ENCODE measurements at regions not wholly inside any gene's neighbourhood (a gene's known extent, or its start where the extent isn't known, plus 50 kb on each side); places are given as distances from the start of the nearest gene placed in this dataset.

DNA sequence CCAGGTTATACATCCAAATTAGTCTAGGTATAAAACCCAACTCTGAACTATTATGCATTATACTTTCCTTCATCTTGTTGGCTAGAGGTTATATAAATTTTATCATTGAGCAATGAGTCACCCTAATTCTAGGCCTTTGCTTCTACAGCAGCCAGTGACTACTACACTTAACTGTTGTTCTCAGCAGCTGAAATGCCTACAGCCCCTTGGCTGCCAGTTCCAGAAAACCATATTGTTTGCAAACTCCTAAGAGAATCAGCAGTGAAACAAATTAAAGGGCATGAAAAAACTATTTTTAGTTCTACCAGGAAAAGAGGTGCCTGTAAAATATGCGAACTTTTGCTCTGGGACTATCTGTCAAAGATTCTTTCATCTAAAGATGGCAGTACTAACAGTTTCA, 292.8 kb downstream of the FRK start:
- H3K4me1 Mint-ChIP-seq (ENCODE audit: low read depth, unreplicated experiment), result peaks cover 4% of the 10 kb centered on the region
- no peaks in the 10 kb centered on the region for H3K27me3 Mint-ChIP-seq (ENCODE audit: unreplicated experiment)
- H3K27ac Mint-ChIP-seq (ENCODE audit: unreplicated experiment), result no peak overlapping the region
- H3K4me3 Mint-ChIP-seq (ENCODE audit: unreplicated experiment), result no peak overlapping the region
- TF ChIP-seq, protein P1, sequence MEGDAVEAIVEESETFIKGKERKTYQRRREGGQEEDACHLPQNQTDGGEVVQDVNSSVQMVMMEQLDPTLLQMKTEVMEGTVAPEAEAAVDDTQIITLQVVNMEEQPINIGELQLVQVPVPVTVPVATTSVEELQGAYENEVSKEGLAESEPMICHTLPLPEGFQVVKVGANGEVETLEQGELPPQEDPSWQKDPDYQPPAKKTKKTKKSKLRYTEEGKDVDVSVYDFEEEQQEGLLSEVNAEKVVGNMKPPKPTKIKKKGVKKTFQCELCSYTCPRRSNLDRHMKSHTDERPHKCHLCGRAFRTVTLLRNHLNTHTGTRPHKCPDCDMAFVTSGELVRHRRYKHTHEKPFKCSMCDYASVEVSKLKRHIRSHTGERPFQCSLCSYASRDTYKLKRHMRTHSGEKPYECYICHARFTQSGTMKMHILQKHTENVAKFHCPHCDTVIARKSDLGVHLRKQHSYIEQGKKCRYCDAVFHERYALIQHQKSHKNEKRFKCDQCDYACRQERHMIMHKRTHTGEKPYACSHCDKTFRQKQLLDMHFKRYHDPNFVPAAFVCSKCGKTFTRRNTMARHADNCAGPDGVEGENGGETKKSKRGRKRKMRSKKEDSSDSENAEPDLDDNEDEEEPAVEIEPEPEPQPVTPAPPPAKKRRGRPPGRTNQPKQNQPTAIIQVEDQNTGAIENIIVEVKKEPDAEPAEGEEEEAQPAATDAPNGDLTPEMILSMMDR (IDR thresholded peaks at IDR 0.05; ENCODE audit: partially characterized antibody, unreplicated experiment), result no peak
- DNase-seq, result no peak
- no peaks in the 10 kb centered on the region for H3K36me3 Mint-ChIP-seq (ENCODE audit: unreplicated experiment)
- H3K9me3 Mint-ChIP-seq (ENCODE audit: unreplicated experiment), result no peaks in the 10 kb centered on the region

DNA sequence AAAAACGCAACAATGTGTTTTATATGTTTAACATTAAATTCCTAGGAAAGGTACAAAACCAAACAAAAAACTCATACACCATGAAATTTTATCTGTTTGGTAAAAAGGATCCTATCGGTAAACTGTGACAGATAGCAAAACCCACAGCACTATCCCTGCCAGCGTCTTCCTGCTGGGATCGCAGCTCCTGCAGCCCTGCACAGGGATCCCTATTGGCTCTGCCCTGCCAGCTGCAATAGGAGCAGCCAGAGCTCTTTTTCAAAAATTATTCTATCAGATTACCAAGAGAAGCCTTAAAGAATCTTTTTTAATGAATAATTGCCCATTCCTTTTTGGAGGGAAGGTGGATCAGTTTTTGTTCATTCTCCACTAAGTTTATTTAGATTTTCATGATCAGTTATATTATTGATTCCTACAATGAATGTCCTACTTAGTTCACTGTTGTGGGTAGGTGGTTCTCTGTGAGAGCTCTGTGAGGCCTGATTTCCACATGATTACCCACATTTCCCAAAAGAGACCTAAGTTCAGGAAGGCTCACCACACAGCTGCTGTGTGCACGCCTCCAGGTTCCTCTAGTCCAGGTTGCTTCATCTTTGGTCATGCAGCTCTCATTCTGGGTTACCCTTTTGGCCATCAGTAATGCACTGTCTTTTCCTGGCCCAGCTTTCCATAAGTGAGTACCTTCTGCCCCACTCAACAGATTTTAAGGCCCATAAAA, 293.8 kb downstream of the FRK start:
- TF ChIP-seq, protein P1 (IDR thresholded peaks at IDR 0.05; ENCODE audit: partially characterized antibody, unreplicated experiment), result no peak
- Mint-ChIP-seq H3K9me3 (ENCODE audit: unreplicated experiment) (no peaks in the 10 kb centered on the region), H3K4me3 (ENCODE audit: unreplicated experiment) (no peak overlapping the region), H3K4me1 (ENCODE audit: low read depth, unreplicated experiment) (peaks cover 4% of the 10 kb centered on the region), H3K27ac (ENCODE audit: unreplicated experiment) (no peak overlapping the region), H3K27me3 (ENCODE audit: unreplicated experiment) (no peaks in the 10 kb centered on the region), H3K36me3 (ENCODE audit: unreplicated experiment) (no peaks in the 10 kb centered on the region)
- DNase-seq, result peak; percentile 19

DNA sequence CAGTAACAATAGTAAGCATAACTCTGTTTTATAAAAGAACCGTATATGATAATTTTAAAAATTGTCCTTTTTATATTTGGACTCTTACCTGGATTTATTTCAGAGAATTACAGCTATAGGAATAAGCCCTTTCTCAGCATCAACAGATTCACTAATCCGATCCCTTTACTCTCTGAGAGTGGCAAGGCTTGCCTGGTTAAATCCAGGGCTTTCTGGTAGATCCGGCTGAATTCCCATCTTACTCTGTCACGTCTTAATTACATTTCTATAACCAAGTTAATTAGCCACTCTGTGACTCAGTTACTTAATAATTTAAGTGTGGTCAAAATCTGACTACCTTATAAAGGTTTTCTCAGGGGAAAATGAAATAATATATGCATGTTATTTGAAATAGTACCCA, 294.7 kb downstream of the FRK start:
- Mint-ChIP-seq H3K27ac (ENCODE audit: unreplicated experiment) (no peak overlapping the region), H3K27me3 (ENCODE audit: unreplicated experiment) (no peaks in the 10 kb centered on the region), H3K4me3 (ENCODE audit: unreplicated experiment) (no peak overlapping the region), H3K4me1 (ENCODE audit: low read depth, unreplicated experiment) (peaks cover 4% of the 10 kb centered on the region), H3K9me3 (ENCODE audit: unreplicated experiment) (no peaks in the 10 kb centered on the region), H3K36me3 (ENCODE audit: unreplicated experiment) (no peaks in the 10 kb centered on the region)
- no peak for DNase-seq
- TF ChIP-seq, protein P1 (IDR thresholded peaks at IDR 0.05; ENCODE audit: partially characterized antibody, unreplicated experiment), result no peak

DNA sequence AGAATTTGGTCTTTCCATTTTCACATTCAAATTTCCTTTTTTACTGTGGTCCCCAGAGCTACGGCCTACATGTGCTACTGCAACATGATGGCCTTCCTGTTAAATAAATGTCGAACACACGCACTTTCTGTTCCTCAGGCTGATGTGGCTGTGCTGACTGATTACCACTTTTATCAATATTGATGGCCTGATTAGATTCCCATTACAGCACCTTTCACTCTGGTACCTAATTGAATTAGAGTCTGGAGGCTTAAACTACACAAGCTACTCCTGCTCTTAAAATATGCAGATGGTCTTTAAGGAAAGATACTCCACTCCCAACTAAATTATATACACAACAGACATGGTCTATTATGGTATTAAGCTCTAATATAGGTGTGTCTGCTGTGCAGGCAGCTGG, 301.6 kb downstream of the FRK start:
- TF ChIP-seq, protein P1 (IDR thresholded peaks at IDR 0.05; ENCODE audit: partially characterized antibody, unreplicated experiment), result no peak
- Mint-ChIP-seq H3K36me3 (ENCODE audit: unreplicated experiment) (no peaks in the 10 kb centered on the region), H3K27ac (ENCODE audit: unreplicated experiment) (peak overlapping the region; percentile 9), H3K4me3 (ENCODE audit: unreplicated experiment) (no peak overlapping the region), H3K4me1 (ENCODE audit: low read depth, unreplicated experiment) (no peaks in the 10 kb centered on the region), H3K9me3 (ENCODE audit: unreplicated experiment) (no peaks in the 10 kb centered on the region), H3K27me3 (ENCODE audit: unreplicated experiment) (no peaks in the 10 kb centered on the region)
- DNase-seq, result no peak

DNA sequence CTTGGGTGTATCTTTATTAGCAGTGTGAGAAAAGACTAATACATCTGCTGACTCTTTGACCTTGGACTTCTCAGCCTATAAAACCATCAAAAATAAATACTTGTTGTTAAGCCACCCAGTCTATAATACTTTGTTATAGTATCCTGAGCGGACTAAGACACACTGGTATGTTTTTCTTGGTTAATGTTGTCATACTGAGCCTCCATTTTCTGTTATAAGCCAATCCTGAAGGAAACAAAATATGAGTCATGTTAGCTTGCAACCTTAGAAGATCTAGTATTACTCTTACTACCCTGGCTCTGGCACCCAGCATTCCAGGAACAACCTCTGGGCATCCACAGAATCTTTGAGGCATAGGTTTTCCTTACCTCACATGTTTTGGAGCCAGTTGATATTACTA, 307.2 kb downstream of the FRK start:
- H3K4me1 Mint-ChIP-seq (ENCODE audit: low read depth, unreplicated experiment), result no peaks in the 10 kb centered on the region
- H3K27me3 Mint-ChIP-seq (ENCODE audit: unreplicated experiment), result no peaks in the 10 kb centered on the region
- H3K36me3 Mint-ChIP-seq (ENCODE audit: unreplicated experiment), result no peaks in the 10 kb centered on the region
- TF ChIP-seq, protein P1 (IDR thresholded peaks at IDR 0.05; ENCODE audit: partially characterized antibody, unreplicated experiment), result no peak
- no peak overlapping the region for H3K4me3 Mint-ChIP-seq (ENCODE audit: unreplicated experiment)
- H3K27ac Mint-ChIP-seq (ENCODE audit: unreplicated experiment), result no peak overlapping the region
- H3K9me3 Mint-ChIP-seq (ENCODE audit: unreplicated experiment), result no peaks in the 10 kb centered on the region
- DNase-seq, result no peak
